SW 1271 (cell line): ENCODE measurements at regions not wholly inside any gene's neighbourhood (a gene's known extent, or its start where the extent isn't known, plus 50 kb on each side); places are given as distances from the start of the nearest gene placed in this dataset.
A peak's percentile ranks its signal among the peaks of the same experiment; 100 is the strongest.
"Not testable (repeated sequence)": the region's sequence is repeated elsewhere in the genome, so short reads cannot be mapped to it uniquely, and the experiment has no call there.

ENCODE experiments used
- DNase-seq, 2 experiments: peaks; one replicate each; lab custom pipeline; 2025; lab: John Stamatoyannopoulos, UW

DNA sequence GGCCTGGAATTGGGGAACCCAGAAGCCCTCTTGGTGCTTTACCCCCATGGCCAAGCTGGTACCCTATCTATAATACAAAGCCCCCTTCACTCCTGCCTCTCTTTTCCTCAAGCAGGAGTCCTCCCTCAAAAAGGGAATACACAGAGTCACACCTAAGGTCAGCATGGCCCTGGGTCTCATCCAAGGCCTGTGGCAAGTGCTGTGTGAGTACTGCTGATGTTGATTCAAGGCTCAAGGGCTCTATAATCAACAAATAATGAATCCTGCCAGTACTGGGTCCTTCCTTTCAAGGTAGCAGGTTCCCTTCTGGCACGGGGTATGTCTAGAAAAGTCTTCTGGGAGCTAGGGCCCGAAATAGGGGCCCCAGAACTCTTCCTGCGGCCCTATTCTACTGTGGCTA lies 187.3 kb downstream of the CYB561 start:
- no peak for DNase-seq

DNA sequence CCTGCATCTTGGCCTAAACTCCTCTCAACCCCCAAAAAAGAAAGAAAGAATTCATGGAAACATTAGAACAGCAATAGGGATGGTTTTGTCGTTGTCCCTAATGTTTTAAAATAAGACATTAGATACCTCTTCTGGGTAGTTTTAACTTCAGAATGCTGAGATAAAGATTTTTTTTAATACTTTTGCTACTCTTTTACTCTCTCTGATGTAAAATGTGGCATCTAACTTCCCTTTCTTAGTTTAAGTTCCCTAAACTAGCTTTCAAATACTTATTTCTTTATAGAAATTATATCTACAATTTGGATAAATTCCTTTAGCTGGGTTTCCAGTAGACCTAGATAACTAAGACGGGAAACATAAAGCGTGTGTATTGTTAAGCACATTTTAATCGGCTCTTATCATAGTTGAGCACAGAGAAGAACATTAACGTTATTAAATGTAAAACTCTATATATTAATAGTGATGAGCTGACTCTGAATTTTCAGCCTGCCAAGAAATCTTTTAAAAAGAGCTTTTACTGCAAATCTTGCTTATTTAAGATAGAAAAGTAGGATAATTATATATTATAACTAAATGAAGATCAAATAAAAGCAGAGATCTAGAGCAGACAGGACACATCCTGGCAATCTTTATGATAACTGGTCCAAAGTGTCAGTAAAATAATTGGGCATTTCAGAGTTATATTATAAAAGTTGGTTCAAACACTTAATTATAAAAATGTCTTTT lies 183.2 kb downstream of the CYB561 start:
- no peak for DNase-seq

DNA sequence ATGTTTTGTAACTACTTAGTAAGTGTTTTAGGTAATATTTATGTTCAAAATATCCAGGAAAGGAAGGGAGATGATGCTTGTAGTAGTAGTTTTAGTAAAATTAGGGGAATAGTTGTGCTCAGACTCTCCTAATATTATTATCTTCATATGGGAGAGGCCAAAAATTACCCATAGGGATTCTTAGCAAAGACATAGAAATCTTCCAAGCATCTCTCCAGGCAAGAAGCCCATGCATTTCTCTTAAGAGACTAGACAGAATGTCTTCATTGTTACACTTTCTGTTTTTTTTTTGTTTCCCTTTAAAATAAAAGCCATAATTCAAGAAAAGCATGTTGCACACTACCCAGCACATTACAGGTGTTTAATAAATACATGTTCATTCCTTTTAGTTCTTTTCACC lies 180.6 kb downstream of the CYB561 start:
- no peak for DNase-seq

DNA sequence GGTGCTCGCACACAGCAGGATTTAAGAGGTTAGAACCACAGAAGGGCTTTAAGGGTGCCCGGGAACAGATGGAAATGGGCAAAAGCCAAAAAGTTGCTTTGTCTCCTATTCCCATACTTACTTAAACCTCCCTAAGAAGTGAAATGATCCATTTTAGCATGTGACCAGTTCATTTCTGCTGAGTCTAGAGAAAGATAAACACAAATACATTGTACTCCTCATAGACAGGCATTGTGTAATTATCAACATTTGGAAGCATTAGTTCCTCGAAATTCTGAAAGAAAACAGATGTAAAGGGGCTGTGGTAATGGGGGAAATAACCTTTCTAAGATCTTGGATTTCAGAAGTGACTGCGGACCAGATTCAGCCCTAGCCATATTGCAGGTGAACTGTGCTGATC lies 178.3 kb downstream of the CYB561 start:
- DNase-seq = no peak

DNA sequence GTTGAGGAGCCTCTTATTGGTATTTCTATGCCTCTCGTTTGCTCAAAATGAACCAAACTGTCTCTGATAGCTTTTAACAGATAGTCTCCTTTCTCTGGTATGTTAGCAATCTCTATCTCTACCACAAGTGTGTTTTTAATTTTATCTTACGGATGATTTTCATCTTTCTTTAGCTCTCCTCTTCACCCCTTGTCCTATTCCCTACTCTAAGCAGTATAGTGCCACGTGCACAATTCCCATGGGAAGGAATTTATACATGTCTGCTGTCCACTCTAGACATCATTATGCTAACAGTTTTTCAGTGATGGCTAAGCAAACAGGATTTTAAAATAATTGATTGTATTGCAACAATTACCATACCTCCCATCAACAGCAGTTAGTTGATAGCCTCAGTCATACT lies 177.3 kb downstream of the CYB561 start:
- no peak for DNase-seq

DNA sequence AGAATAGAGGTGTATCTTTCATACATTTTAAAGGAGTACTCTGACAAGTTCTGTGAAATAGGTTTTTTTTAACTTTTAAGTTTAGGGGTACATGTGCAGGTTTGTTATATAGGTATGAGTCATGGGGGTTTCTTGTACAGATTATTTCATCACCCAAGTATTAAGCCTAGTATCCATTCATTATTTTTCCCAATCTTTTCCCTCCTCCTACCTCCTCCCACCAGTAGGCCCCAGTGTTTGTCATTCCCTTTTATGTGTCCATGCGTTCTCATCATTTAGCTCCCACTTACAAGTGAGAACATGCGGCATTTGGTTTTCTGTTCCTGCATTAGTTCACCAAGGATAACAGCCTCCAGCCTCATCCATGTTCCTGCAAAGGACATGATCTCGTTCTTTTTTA lies 175.5 kb downstream of the CYB561 start:
- DNase-seq = no peak

DNA sequence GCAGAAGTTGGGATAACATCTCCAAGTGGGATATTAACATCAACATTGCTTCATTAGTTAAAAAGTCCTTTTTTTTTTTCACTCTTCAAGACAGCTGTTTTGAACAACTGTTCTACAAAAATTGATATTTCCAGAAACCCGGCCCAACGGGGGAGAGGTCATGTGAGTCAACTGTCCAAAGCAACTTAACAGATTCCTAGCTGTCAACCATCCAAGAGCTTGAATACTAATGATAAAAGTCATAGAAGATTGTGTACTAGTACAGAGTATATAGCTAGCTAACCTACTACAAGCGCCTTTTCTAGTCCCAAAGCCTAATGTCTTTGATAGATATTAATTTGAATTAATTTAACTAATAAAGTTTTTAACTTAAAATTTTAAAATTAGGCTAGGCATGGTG lies 172.0 kb downstream of the CYB561 start:
- no peak for DNase-seq

DNA sequence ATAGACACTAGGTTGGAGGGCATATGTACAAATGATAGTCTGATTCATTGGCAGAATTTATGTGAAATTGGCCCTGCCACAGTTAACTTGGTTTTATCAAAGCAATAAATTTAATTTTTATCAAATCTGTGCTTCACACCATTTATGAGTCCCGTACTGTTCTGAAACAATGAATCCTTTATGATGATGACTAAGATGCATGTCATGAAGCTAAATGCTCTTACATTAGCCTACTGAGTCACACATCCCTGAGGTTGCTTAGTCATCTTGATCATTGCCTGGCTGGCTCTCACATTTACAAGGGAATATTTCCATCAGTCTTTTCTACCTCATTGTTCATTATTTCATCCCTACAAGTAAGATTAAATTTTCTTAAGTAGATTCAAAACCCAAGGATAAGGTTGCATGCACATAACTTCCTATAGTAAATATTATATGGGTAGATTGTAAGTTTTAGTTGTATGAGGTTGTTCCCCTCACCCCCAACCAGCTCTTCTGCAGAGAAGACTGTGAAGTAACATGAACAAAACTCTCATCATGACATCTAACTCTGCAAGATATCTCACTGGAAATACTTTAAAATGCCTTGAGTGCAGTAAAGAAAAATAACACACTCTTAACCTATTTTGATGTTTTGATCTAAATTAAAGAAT lies 170.7 kb downstream of the CYB561 start:
- DNase-seq = peak; percentile 76 to 97

DNA sequence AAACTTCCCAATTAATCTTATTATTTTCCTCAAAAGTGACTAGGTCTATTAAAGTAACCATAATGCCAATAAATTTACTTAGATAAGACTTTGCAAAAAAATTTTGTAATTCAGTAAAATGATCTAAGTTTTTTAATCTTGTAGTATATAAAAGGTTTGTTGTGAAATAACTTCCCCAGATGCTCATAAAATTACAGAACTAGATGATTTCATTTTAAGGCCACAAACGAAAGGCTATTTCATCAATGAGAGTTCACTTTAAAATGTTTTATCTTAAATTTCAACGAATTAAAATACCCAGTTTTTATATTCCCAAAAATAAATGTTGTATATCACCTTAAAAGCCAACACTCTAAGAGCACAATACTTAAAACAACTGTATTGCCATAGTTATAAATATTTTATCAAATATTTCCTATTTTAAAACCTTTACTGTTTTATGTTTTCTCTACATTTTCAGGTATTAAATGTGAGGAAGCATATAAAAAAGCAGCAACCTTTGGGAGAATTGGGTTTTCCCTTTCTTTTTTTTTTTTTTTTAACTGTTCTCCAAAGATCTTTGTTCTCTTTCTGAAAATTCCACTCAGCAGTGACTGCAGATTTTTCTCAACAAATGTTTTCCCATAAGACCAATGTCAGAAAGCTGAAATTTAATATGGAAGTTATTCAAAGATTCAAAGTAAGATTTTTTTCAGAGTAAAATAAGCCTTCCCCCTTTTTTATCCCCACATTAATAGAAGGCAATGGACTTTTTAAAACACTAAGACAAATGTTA lies 169.9 kb downstream of the CYB561 start:
- DNase-seq = no peak

DNA sequence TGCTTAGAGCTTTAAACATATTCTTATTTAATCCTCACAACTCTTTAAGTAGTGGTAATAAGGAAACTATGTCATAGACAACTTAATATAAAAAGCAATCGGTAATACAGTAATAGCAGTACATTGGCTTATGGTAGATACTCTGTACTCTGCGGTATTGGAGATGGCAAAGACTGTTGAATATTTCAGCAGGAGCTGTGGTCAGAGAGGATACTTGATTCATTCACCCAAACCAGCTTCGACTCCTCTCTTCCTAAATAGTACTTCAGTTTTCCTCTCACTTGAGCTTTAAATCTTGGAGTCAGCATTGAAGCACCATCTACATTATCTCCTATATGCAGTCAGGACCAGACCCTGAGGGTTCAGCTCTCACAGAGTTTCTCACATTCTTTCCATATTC lies 169.3 kb downstream of the CYB561 start:
- no peak for DNase-seq

DNA sequence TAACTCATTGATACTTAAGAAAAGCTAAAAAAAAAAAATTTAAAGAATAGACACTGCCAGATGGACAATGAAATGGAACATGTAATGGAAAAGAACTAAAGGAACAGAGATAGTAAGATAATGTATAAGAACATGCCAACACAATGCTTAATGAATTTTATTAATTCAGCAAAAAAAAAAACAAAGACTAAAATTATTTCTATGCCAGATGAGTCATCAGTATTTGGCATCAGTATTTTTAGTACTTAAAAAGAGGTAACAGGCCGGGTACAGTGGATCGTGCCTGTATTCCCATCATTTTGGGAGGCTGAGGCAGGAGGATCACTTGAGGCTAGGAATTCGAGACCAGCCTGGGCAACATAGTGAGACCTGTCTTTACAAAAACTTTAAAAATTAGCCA lies 168.5 kb downstream of the CYB561 start:
- DNase-seq = no peak

DNA sequence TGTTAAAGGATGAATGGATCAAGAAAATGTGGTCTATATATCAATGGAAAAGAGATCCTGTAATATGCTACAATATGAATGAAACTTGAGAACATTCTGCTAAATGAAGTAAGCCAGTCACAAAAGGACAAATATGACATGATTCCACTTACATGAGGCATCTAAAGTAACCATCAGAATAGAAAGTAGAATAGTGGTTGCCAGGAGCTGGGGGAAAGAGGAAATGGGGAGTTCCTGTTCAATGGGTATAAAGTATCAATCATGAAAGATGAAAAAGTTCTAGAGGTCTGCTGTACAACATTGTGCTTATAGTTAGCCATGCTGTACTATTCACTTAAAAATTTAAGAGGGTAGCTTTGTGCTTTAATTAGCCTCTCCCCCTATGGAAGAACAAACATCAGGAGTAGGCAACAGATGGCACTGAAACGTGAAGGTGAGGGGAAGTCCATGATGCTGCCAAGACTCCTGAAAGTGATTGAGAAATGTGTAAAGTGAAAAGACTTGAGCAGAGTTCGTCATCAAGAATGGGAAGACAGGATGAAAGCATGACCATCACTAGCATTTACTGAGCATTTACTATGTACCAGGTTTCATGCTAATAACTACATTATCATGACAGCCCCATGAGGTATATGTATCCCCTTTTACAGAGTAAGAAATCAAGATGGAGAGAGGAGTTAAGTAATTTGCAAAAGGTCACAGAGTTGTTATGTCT lies 167.2 kb downstream of the CYB561 start:
- no peak for DNase-seq

DNA sequence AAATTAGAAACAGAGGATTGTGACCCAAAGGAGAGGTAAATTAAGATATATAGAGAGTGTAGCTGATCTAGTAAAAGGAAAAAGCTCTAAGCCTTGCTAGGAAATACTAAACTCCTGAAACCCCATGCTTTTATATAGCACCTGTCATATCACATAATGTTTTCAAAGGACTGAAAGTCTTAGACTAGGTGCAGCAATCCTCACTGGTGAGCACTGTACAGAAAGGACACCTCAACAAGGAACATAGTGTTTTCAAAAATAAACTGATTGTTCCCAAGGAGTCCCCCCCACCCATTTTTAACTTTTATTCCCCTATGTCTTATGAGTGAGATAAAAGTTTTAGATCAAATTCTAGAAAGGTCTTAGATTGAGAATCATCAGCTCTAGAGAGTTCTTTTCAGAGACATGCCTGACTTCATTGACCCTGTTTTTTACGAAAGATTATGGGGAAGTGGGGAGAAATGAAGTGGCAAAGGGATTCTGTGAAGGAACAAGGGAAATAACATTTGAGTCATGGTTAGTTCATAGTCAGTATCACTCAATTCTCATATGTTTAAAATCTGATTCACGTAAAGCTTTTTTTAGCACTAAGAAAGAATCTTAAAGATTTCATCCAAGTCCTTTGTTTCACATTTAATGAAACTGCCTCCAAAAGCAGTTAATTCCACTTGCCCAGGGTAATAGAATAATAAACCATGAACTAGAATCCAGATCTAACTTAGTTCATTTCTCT lies 166.4 kb downstream of the CYB561 start:
- DNase-seq = no peak

DNA sequence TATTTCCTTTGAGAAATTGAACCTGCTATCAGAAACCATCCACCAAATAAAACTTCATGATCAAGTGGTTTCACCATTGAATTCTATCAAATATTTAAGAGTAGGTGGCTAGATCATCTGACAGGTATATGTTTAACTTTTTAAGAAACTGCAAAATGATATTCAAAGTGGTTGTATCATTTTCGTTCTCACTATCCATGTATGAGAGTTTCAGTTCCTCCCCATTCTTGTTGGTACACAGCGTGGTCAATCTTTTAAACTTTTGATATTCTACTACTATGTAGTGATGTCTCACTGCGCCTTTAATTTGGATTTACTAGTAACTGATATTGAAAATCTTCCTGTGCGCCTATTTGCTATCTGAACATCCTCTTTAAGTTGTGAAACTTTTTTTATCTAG lies 163.7 kb downstream of the CYB561 start:
- DNase-seq = no peak

DNA sequence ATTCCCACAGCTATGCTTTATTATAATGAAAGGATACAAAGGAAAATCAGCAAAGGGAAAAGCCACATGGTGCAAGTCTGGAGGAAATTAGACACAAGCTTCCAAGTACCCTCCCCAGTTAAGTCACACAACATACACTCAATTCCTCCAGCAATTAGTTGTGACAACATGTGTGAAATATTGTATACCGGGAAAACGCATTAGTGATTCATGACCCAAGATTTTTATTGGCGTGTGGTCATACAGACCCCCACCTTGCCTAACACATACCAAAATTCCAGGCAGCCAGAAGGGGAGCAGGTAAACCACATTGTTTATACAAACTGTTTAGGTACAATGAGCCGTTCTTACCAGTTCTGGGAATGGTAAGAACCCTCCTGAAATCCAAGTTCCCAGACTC lies 160.6 kb downstream of the CYB561 start:
- DNase-seq = no peak

DNA sequence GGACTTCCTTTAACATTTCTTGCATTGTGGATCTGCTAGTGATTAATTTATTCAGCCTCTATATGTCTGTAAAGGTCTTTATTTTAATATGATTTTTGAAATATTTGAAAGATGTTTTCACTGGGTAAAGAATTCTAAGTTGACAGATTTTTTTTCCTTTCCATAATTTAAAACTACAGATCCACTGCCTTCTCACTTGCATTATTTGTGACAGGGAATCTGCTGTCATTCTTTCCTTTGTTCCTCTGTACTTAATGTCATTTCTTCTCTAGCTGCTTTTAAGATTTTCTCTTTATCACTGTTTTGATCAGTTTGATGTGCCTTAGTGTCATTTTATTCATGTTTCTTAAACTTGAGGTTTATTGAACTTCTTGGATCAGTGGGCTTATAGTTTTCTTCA lies 159.9 kb downstream of the CYB561 start:
- no peak for DNase-seq

DNA sequence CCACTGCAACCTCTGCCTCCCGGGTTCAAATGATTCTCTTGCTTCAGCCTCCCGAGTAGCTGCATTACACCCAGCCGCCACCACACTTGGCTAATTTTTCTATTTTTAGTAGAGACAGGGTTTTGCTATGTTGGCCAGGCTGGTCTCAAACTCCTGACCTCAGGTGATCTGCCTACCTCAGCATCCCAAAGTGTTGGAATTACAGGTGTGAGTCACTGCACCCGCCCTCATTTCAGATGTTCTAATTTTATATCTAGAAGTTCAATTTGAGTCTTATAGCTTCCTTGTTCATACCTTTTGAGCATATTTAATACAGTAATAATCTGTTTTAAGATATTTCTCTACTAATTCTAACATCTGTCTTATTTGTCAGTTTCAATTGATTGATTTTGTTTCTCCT lies 159.1 kb downstream of the CYB561 start:
- not testable (repeated sequence) for DNase-seq

DNA sequence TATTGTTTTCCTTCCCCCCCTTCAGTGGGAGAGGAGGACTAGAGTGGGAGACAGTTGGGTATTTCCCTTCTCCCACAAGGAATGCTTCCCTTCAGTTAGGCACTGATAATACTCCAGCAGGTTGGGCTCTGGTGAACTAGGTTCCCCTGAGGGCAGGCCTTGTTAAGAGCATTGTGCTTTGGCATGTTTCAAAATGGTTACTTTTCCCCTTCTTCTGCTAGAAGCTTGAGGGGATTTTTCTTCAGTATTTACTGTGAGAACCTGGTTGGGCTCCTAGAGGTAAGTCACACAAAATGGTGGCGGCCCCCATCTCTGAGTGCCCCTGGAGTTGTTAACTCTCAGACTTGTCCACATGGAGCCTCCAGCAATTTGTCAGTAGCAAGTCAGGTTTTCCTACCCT lies 156.2 kb downstream of the CYB561 start:
- DNase-seq = no peak

DNA sequence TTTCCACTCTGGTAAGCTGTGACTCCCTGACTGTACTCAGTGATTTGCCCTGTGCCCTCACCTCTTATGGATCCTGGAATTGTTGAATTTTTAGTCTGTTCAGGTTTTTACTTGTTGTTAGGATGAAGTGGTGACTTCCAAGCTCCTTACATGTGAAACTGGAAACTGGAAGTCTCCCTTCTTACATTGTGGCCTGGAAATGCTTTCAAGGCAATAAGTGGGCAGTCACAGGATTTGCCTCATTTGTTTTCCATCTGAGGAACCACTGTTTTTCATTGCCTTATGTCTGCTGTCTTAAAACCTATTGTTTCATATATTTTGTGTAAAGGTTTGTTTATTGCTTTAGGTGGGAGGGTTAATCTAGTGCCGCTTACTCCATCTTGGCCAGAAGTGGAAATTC lies 155.8 kb downstream of the CYB561 start:
- DNase-seq = no peak

DNA sequence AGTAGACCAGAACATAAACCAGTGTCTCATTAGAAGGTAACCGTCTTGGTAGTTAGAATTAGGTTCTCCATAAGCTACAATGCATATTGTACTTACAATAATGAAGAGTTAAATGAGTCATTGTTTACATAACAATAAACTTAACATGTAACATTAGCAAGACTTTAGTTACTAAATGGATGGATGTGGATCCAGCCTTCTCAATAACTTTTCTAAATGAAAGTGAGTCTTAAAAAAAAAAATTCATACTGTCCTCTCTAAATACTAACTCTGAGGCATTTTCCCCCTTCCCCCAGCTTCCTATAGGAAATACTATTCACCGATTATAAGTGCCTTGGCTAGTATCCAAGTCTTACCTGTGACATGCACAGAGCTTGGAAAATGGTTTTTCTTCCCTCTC lies 155.3 kb downstream of the CYB561 start:
- no peak for DNase-seq

DNA sequence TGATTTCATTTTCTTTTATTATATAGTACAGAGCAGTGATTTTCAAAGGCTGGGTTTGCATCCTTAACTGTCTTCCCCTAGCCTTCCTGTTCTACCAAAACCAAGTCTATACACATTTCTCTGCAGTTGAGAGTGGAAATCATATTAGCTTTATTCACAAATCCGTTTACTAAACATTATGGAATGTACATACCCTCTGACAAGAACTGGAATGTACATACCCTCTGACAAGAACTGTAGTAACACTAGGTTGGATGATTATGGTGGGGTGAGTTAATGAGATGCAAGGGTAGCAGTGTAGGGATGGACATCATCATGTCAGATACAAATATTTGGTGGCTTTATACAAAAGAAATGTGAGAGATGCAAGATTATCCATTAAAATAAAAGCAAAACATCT lies 154.8 kb downstream of the CYB561 start:
- no peak for DNase-seq

DNA sequence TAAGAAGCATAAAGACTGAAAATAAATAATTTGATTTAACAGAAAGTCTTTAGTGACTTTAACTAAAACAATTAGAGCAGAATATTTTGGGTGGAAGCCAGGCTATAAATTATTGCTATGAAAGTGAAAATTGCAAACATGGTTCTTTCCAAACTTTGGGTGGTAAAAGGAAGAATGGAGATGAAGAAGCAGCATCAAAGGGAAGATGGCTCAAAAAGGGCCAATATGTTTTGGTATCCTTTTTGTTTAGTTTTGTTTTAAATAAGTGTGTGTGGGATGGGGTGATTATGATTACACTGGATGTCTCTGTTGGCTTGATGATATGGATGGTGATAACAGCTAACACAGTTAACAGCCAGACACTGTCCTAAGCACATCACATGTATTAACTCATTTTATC lies 153.7 kb downstream of the CYB561 start:
- no peak for DNase-seq
